Thymus (tissue), 11 donors: ENCODE measurements at regions not wholly inside any gene's neighbourhood (a gene's known extent, or its start where the extent isn't known, plus 50 kb on each side); places are given as distances from the start of the nearest gene placed in this dataset.

ENCODE experiments used
- DNase-seq, 9 donors: peaks; one replicate each; pipeline ENCODE4 v3.0.0-alpha.2; 2013; ENCODE audit warnings: low spot score in 9 of 9, low read depth in 6 of 9, missing footprints in 1 of 9
- H3K27ac ChIP-seq, 2 donors: one replicate each; pipeline ENCODE4 v1.5.1; 2013; ENCODE audit warnings: control low read depth in 1 of 2, low read depth in 1 of 2, low read length in 1 of 2, mild to moderate bottlenecking in 1 of 2, moderate library complexity in 1 of 2
- H3K27me3 ChIP-seq, 2 donors: one replicate each; pipeline ENCODE4 v1.5.1; 2013; ENCODE audit warnings: low read length in 1 of 2; ENCODE audit not compliant: control insufficient read depth in 2 of 2, insufficient read depth in 1 of 2
- H3K36me3 ChIP-seq, 2 donors: one replicate each; pipeline ENCODE4 v1.5.1; 2013; ENCODE audit warnings: low read length in 1 of 2, mild to moderate bottlenecking in 1 of 2, moderate library complexity in 1 of 2; ENCODE audit not compliant: control insufficient read depth in 2 of 2, insufficient read depth in 2 of 2
- H3K4me1 ChIP-seq, 2 donors: one replicate each; pipeline ENCODE4 v1.5.1; 2013; ENCODE audit warnings: low read length in 2 of 2; ENCODE audit not compliant: control insufficient read depth in 2 of 2, insufficient read depth in 2 of 2
- H3K4me3 ChIP-seq, 2 donors: one replicate each; pipeline ENCODE4 v1.5.1; 2013; ENCODE audit warnings: low read length in 2 of 2, control low read depth in 1 of 2, mild to moderate bottlenecking in 1 of 2
- H3K9me3 ChIP-seq, 2 donors: one replicate each; pipeline ENCODE4 v1.5.1; 2013; ENCODE audit warnings: low read length in 1 of 2, mild to moderate bottlenecking in 1 of 2; ENCODE audit not compliant: control insufficient read depth in 2 of 2, insufficient read depth in 1 of 2
- WGBS: extraction: QIAGEN DNeasy Blood & Tissue Kit; methylation state at CpG from one replicate; pipeline ENCODE4 v1.1.7; 2013; 5-methylcytosine and 5-hydroxymethylcytosine counted together
- donor health status: healthy.

- no peaks in the 10 kb centered on the region for H3K27me3 ChIP-seq
- H3K4me3 ChIP-seq = no peak overlapping the region
- no peaks in the 10 kb centered on the region for H3K4me1 ChIP-seq
- DNase-seq = no peak
- H3K27ac ChIP-seq = no peak overlapping the region
- peaks cover 0 to 5% of the 10 kb centered on the region in 2 donors for H3K9me3 ChIP-seq
- H3K36me3 ChIP-seq = no peaks in the 10 kb centered on the region
- 97% methylated on average over 1 of the region's 1 CpG for WGBS
Observed at GRCh38 chr5:163361450-163361849, 75.9 kb upstream of the CCNG1 start.

- H3K36me3 ChIP-seq = no peaks in the 10 kb centered on the region
- H3K9me3 ChIP-seq = peaks cover 0 to 5% of the 10 kb centered on the region in 2 donors
- WGBS = 90% methylated on average over 2 of the region's 2 CpGs
- no peak overlapping the region for H3K4me3 ChIP-seq
- no peaks in the 10 kb centered on the region for H3K27me3 ChIP-seq
- no peak overlapping the region for H3K27ac ChIP-seq
- DNase-seq = no peak
- H3K4me1 ChIP-seq = no peaks in the 10 kb centered on the region
Observed at GRCh38 chr5:163362840-163363371, 74.5 kb upstream of the CCNG1 start.

GRCh38 chr5:163363389-163363788 lies 74.0 kb upstream of the CCNG1 start:
- Histone ChIP-seq H3K27me3 (no peaks in the 10 kb centered on the region), H3K4me3 (no peak overlapping the region), H3K27ac (no peak overlapping the region), H3K36me3 (no peaks in the 10 kb centered on the region), H3K4me1 (no peaks in the 10 kb centered on the region), H3K9me3 (peaks cover 0 to 5% of the 10 kb centered on the region in 2 donors)
- 91% methylated on average over 1 of the region's 1 CpG for WGBS
- DNase-seq = no peak

- no peaks in the 10 kb centered on the region for H3K36me3 ChIP-seq
- H3K4me3 ChIP-seq = no peak overlapping the region
- peaks cover 0 to 5% of the 10 kb centered on the region in 2 donors for H3K9me3 ChIP-seq
- no peaks in the 10 kb centered on the region for H3K4me1 ChIP-seq
- H3K27ac ChIP-seq = no peak overlapping the region
- DNase-seq = no peak
- no peaks in the 10 kb centered on the region for H3K27me3 ChIP-seq
Observed at GRCh38 chr5:163366757-163367156, 70.6 kb upstream of the CCNG1 start.

- no peak overlapping the region for H3K27ac ChIP-seq
- H3K4me1 ChIP-seq = no peaks in the 10 kb centered on the region
- H3K27me3 ChIP-seq = no peaks in the 10 kb centered on the region
- peaks cover 0 to 4% of the 10 kb centered on the region in 2 donors for H3K9me3 ChIP-seq
- no peaks in the 10 kb centered on the region for H3K36me3 ChIP-seq
- 90% methylated on average over 1 of the region's 1 CpG for WGBS
- H3K4me3 ChIP-seq = no peak overlapping the region
- no peak for DNase-seq
Observed at GRCh38 chr5:163369776-163370385, 67.5 kb upstream of the CCNG1 start.

GRCh38 chr5:163373436-163374084 lies 63.8 kb upstream of the CCNG1 start:
- no peaks in the 10 kb centered on the region for H3K36me3 ChIP-seq
- H3K4me3 ChIP-seq = no peak overlapping the region
- H3K27ac ChIP-seq = no peak overlapping the region
- WGBS = 88% methylated on average over 2 of the region's 2 CpGs
- no peaks in the 10 kb centered on the region for H3K4me1 ChIP-seq
- no peak for DNase-seq
- H3K9me3 ChIP-seq = no peaks in the 10 kb centered on the region
- H3K27me3 ChIP-seq = no peaks in the 10 kb centered on the region

GRCh38 chr5:163377982-163378381 lies 59.4 kb upstream of the CCNG1 start:
- no peak overlapping the region for H3K4me3 ChIP-seq
- no peak for DNase-seq
- H3K27me3 ChIP-seq = no peaks in the 10 kb centered on the region
- H3K27ac ChIP-seq = no peak overlapping the region
- no peaks in the 10 kb centered on the region for H3K4me1 ChIP-seq
- H3K9me3 ChIP-seq = no peaks in the 10 kb centered on the region
- 97% methylated on average over 6 of the region's 6 CpGs for WGBS
- H3K36me3 ChIP-seq = no peaks in the 10 kb centered on the region

GRCh38 chr5:163379298-163380155 lies 57.9 kb upstream of the CCNG1 start:
- WGBS = 83% methylated on average over 7 of the region's 7 CpGs
- no peaks in the 10 kb centered on the region for H3K36me3 ChIP-seq
- H3K27me3 ChIP-seq = no peaks in the 10 kb centered on the region
- no peaks in the 10 kb centered on the region for H3K4me1 ChIP-seq
- no peak for DNase-seq
- H3K9me3 ChIP-seq = no peaks in the 10 kb centered on the region
- H3K27ac ChIP-seq = no peak overlapping the region
- H3K4me3 ChIP-seq = no peak overlapping the region

- no peak for DNase-seq
- 98% methylated on average over 3 of the region's 3 CpGs for WGBS
Observed at GRCh38 chr5:163381832-163382231, 55.6 kb upstream of the CCNG1 start.

More at GRCh38 chr5:163381832-163382231, 55.6 kb upstream of the CCNG1 start:
- H3K4me3 ChIP-seq = no peak overlapping the region
- no peak overlapping the region for H3K27ac ChIP-seq
- no peaks in the 10 kb centered on the region for H3K9me3 ChIP-seq
- H3K27me3 ChIP-seq = no peaks in the 10 kb centered on the region
- no peaks in the 10 kb centered on the region for H3K36me3 ChIP-seq
- H3K4me1 ChIP-seq = no peaks in the 10 kb centered on the region
